Naive thymus-derived CD4-positive, alpha-beta T cell (primary cell): ENCODE measurements at regions not wholly inside any gene's neighbourhood (a gene's known extent, or its start where the extent isn't known, plus 50 kb on each side); places are given as distances from the start of the nearest gene placed in this dataset.

ENCODE experiments used
- ATAC-seq: fragments of 150-1000 bp; cut with Tn5 transposase; 2 replicates; pipeline ENCODE4 v1.10.0; 2021; ENCODE audit warnings: mild to moderate bottlenecking, moderate library complexity
- CTCF ChIA-PET: fragments of 350-600 bp; sonication (Branson Sonifier 250); formaldehyde crosslinking; loops from one replicate; lab custom pipeline; 2021; ENCODE audit warnings: antibody characterized with exemption; lab: Charles Lee
- POLR2A ChIA-PET: fragments of 350-600 bp; sonication (Branson Sonifier 250); formaldehyde crosslinking; loops from one replicate; lab custom pipeline; 2021; ENCODE audit warnings: antibody characterized with exemption, inconsistent platforms; lab: Charles Lee
- DNase-seq, 9 donors: peaks; one replicate each; pipeline versions ENCODE4 v3.0.0 to v3.0.0-alpha.2; 2020 to 2022; ENCODE audit warnings: mixed read lengths in 1 of 9
- H3K27ac ChIP-seq: one replicate; pipeline ENCODE4 v1.7.0; 2013; ENCODE audit warnings: mild to moderate bottlenecking, low read depth, low read length, moderate library complexity
- H3K27me3 ChIP-seq, 2 donors: one replicate each; pipeline ENCODE4 v1.7.0; 2013; ENCODE audit warnings: low read length in 2 of 2, mild to moderate bottlenecking in 2 of 2, moderate library complexity in 2 of 2; ENCODE audit not compliant: control insufficient read depth in 2 of 2, insufficient read depth in 2 of 2
- H3K36me3 ChIP-seq, 3 experiments: 1 replicate in 2 of 3; 2 replicates in 1 of 3; pipeline ENCODE4 v1.7.0; 2013; ENCODE audit warnings: low read length in 3 of 3, mild to moderate bottlenecking in 3 of 3, moderate library complexity in 1 of 3; ENCODE audit not compliant: insufficient read depth in 3 of 3, control insufficient read depth in 2 of 3
- H3K4me1 ChIP-seq, 2 donors: one replicate each; pipeline ENCODE4 v1.7.0; 2013; ENCODE audit warnings: low read length in 2 of 2, mild to moderate bottlenecking in 2 of 2, moderate library complexity in 1 of 2; ENCODE audit not compliant: control insufficient read depth in 2 of 2, insufficient read depth in 2 of 2
- H3K4me3 ChIP-seq: 2 replicates; pipeline ENCODE4 v1.7.0; 2013; ENCODE audit warnings: mild to moderate bottlenecking, low read length
- H3K9me3 ChIP-seq, 3 experiments: 1 replicate in 2 of 3; 2 replicates in 1 of 3; pipeline ENCODE4 v1.7.0; 2013; ENCODE audit warnings: low read length in 3 of 3; ENCODE audit not compliant: control insufficient read depth in 2 of 3
- H3K27ac Mint-ChIP-seq, 9 donors: one replicate each; pipeline ENCODE4 v1.8.0; 2020 to 2022; ENCODE audit warnings: mixed read lengths in 9 of 9, mild to moderate bottlenecking in 8 of 9, moderate library complexity in 5 of 9, inconsistent platforms in 2 of 9
- H3K27me3 Mint-ChIP-seq, 5 donors: one replicate each; pipeline ENCODE4 v1.8.0; 2021 to 2022; ENCODE audit warnings: mixed read lengths in 5 of 5, mild to moderate bottlenecking in 1 of 5
- H3K36me3 Mint-ChIP-seq, 5 donors: one replicate each; pipeline ENCODE4 v1.8.0; 2020 to 2022; ENCODE audit warnings: mixed read lengths in 5 of 5, mild to moderate bottlenecking in 3 of 5, inconsistent platforms in 1 of 5
- H3K4me1 Mint-ChIP-seq, 7 donors: one replicate each; pipeline ENCODE4 v1.8.0; 2020 to 2022; ENCODE audit warnings: mixed read lengths in 7 of 7, mild to moderate bottlenecking in 3 of 7, inconsistent platforms in 1 of 7
- H3K4me3 Mint-ChIP-seq, 10 donors: one replicate each; pipeline ENCODE4 v1.8.0; 2020 to 2022; ENCODE audit warnings: mild to moderate bottlenecking in 10 of 10, mixed read lengths in 10 of 10, moderate library complexity in 6 of 10, inconsistent platforms in 2 of 10
- H3K9me3 Mint-ChIP-seq, 11 donors: one replicate each; pipeline ENCODE4 v1.8.0; 2020 to 2022; ENCODE audit warnings: mixed read lengths in 11 of 11, mild to moderate bottlenecking in 4 of 11, inconsistent platforms in 1 of 11, moderate library complexity in 1 of 11
- intact Hi-C, 2 donors: fragments of 100-400 bp; cut with micrococcal nuclease; formaldehyde crosslinking; loops; one replicate each; pipeline ENCODE4 v1.15.1; 2023

GRCh38 chr16:85174871-85175723 lies 62.8 kb upstream of the CIBAR2 start:
- ChIA-PET CTCF (interaction anchor here (0.6 kb wide), 1 partner anchor 18 kb away, joined by 6 read pairs; no protein-coding TSS in a partner anchor), POLR2A (no interaction called here)
- Mint-ChIP-seq H3K27me3 (peaks cover 45 to 72% (median 50%) of the 10 kb centered on the region in 5 donors), H3K4me1 (peaks cover 0 to 5% (median 2%) of the 10 kb centered on the region in 7 donors), H3K4me3 (no peak overlapping the region), H3K27ac (no peak overlapping the region), H3K36me3 (peaks cover 0 to 4% (median 0%) of the 10 kb centered on the region in 5 donors), H3K9me3 (peaks cover 0 to 1% (median 0%) of the 10 kb centered on the region in 11 donors)
- ATAC-seq (no peak), DNase-seq (no peak)
- no peak overlapping the region for H3K27ac ChIP-seq
- intact Hi-C loops = no loop called here
- no peaks in the 10 kb centered on the region for H3K9me3 ChIP-seq
- H3K4me1 ChIP-seq = no peaks in the 10 kb centered on the region
- no peaks in the 10 kb centered on the region for H3K27me3 ChIP-seq
- no peaks in the 10 kb centered on the region for H3K36me3 ChIP-seq
- H3K4me3 ChIP-seq = no peak overlapping the region

GRCh38 chr16:85175724-85176233 lies 63.5 kb upstream of the CIBAR2 start:
- Histone ChIP-seq H3K4me1 (no peaks in the 10 kb centered on the region), H3K27ac (no peak overlapping the region), H3K4me3 (no peak overlapping the region), H3K36me3 (no peaks in the 10 kb centered on the region), H3K27me3 (no peaks in the 10 kb centered on the region), H3K9me3 (no peaks in the 10 kb centered on the region)
- Mint-ChIP-seq H3K27ac (no peak overlapping the region), H3K27me3 (peaks cover 42 to 72% (median 50%) of the 10 kb centered on the region in 5 donors), H3K4me3 (no peak overlapping the region), H3K4me1 (peaks cover 0 to 5% (median 2%) of the 10 kb centered on the region in 7 donors), H3K9me3 (peaks cover 0 to 1% (median 0%) of the 10 kb centered on the region in 11 donors), H3K36me3 (peaks cover 0 to 4% (median 0%) of the 10 kb centered on the region in 5 donors)
- ChIA-PET POLR2A (no interaction called here), CTCF (interaction anchor here (0.6 kb wide), 1 partner anchor 17 kb away, joined by 6 read pairs; no protein-coding TSS in a partner anchor)
- ATAC-seq (no peak), DNase-seq (no peak)
- intact Hi-C loops = no loop called here

GRCh38 chr16:85176541-85177447 lies 64.5 kb upstream of the CIBAR2 start:
- no peaks in the 10 kb centered on the region for H3K9me3 ChIP-seq
- no peaks in the 10 kb centered on the region for H3K36me3 ChIP-seq
- ATAC-seq (no peak), DNase-seq (no peak)
- no peak overlapping the region for H3K4me3 Mint-ChIP-seq
- ChIA-PET POLR2A (no interaction called here), CTCF (no interaction called here)
- intact Hi-C loops = no loop called here
- H3K27ac Mint-ChIP-seq = no peak overlapping the region
- H3K9me3 Mint-ChIP-seq = peaks cover 0 to 1% (median 0%) of the 10 kb centered on the region in 11 donors
- no peak overlapping the region for H3K4me3 ChIP-seq
- no peaks in the 10 kb centered on the region for H3K27me3 ChIP-seq
- H3K27ac ChIP-seq = no peak overlapping the region
- H3K4me1 ChIP-seq = no peaks in the 10 kb centered on the region
- H3K27me3 Mint-ChIP-seq = peaks cover 33 to 64% (median 44%) of the 10 kb centered on the region in 5 donors
- H3K4me1 Mint-ChIP-seq = peaks cover 0 to 5% (median 0%) of the 10 kb centered on the region in 7 donors
- peaks cover 0 to 4% (median 0%) of the 10 kb centered on the region in 5 donors for H3K36me3 Mint-ChIP-seq

GRCh38 chr16:85177448-85177846 lies 65.2 kb upstream of the CIBAR2 start:
- CTCF ChIA-PET = no interaction called here
- H3K27me3 ChIP-seq = no peaks in the 10 kb centered on the region
- Mint-ChIP-seq H3K27me3 (peaks cover 27 to 57% (median 39%) of the 10 kb centered on the region in 5 donors), H3K4me3 (no peak overlapping the region), H3K9me3 (peaks cover 0 to 1% (median 0%) of the 10 kb centered on the region in 11 donors), H3K27ac (no peak overlapping the region), H3K36me3 (peaks cover 0 to 4% (median 0%) of the 10 kb centered on the region in 5 donors), H3K4me1 (peaks cover 0 to 5% (median 0%) of the 10 kb centered on the region in 7 donors)
- POLR2A ChIA-PET = no interaction called here
- no peaks in the 10 kb centered on the region for H3K36me3 ChIP-seq
- no peak for ATAC-seq
- DNase-seq = no peak
- no peak overlapping the region for H3K27ac ChIP-seq
- intact Hi-C loops = no loop called here
- no peak overlapping the region for H3K4me3 ChIP-seq
- no peaks in the 10 kb centered on the region for H3K4me1 ChIP-seq
- H3K9me3 ChIP-seq = no peaks in the 10 kb centered on the region

- Mint-ChIP-seq H3K27ac (no peak overlapping the region), H3K36me3 (peaks cover 0 to 4% (median 0%) of the 10 kb centered on the region in 5 donors), H3K4me3 (no peak overlapping the region), H3K4me1 (no peaks in the 10 kb centered on the region), H3K9me3 (peaks cover 0 to 4% (median 0%) of the 10 kb centered on the region in 11 donors), H3K27me3 (peaks cover 20 to 52% (median 40%) of the 10 kb centered on the region in 5 donors)
- ATAC-seq (no peak), DNase-seq (no peak)
- Histone ChIP-seq H3K27me3 (no peaks in the 10 kb centered on the region), H3K4me3 (no peak overlapping the region), H3K27ac (no peak overlapping the region), H3K36me3 (no peaks in the 10 kb centered on the region), H3K4me1 (no peaks in the 10 kb centered on the region), H3K9me3 (no peaks in the 10 kb centered on the region)
- ChIA-PET POLR2A (no interaction called here), CTCF (no interaction called here)
- intact Hi-C loops = no loop called here
Observed at GRCh38 chr16:85178006-85178591, 65.8 kb upstream of the CIBAR2 start.

GRCh38 chr16:85178596-85178995 lies 66.3 kb upstream of the CIBAR2 start:
- H3K27ac ChIP-seq = no peak overlapping the region
- Mint-ChIP-seq H3K4me1 (no peaks in the 10 kb centered on the region), H3K9me3 (peaks cover 0 to 5% (median 1%) of the 10 kb centered on the region in 11 donors), H3K27me3 (peaks cover 15 to 51% (median 35%) of the 10 kb centered on the region in 5 donors), H3K4me3 (no peak overlapping the region), H3K36me3 (peaks cover 0 to 4% (median 0%) of the 10 kb centered on the region in 5 donors), H3K27ac (no peak overlapping the region)
- peaks cover 0 to under 1% (median 0%) of the 10 kb centered on the region in 3 experiments for H3K9me3 ChIP-seq
- H3K4me3 ChIP-seq = no peak overlapping the region
- intact Hi-C loops = no loop called here
- ChIA-PET CTCF (no interaction called here), POLR2A (no interaction called here)
- no peaks in the 10 kb centered on the region for H3K36me3 ChIP-seq
- no peak for DNase-seq
- H3K27me3 ChIP-seq = no peaks in the 10 kb centered on the region
- ATAC-seq = no peak
- no peaks in the 10 kb centered on the region for H3K4me1 ChIP-seq
